ENCODE measurements at regions not wholly inside any gene's neighbourhood (a gene's known extent, or its start where the extent isn't known, plus 50 kb on each side); places are given as distances from the start of the nearest gene placed in this dataset.

DNA sequence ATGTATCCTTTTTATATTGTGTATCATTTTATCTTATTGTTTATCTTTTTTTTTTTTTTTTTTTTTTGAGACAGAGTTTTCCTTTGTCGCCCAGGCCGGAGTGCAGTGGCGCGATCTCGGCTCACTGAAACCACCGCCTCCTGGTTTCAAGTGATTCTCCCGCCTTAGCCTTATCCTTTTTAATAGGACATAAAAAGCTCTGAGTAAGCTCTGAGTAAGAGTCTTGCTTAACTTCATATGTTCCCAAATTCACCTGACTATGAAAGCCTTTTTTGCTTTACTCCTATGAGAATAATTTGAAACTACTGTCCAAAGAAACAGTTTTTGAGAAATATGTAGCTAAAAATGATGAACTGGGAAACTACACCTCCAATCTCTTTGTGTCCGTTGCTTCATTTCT, 525.5 kb downstream of the IRS1 start:
- H3K4me2 ChIP-seq = no peak overlapping the region
- no peak overlapping the region for H3K27ac ChIP-seq
- DNase-seq (ENCODE audit: low read depth in 1 of 2, low spot score in 1 of 2) = no peak
- H3K4me3 ChIP-seq = no peak overlapping the region
- TF ChIP-seq KDM5A (IDR thresholded peaks at IDR 0.05) = no peak
- TF ChIP-seq, protein P1, sequence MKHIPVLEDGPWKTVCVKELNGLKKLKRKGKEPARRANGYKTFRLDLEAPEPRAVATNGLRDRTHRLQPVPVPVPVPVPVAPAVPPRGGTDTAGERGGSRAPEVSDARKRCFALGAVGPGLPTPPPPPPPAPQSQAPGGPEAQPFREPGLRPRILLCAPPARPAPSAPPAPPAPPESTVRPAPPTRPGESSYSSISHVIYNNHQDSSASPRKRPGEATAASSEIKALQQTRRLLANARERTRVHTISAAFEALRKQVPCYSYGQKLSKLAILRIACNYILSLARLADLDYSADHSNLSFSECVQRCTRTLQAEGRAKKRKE (CRISPR knock-in tag; IDR thresholded peaks at IDR 0.05; ENCODE audit: low read depth) = no peak
- TF ChIP-seq, protein P2, sequence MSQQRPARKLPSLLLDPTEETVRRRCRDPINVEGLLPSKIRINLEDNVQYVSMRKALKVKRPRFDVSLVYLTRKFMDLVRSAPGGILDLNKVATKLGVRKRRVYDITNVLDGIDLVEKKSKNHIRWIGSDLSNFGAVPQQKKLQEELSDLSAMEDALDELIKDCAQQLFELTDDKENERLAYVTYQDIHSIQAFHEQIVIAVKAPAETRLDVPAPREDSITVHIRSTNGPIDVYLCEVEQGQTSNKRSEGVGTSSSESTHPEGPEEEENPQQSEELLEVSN (IDR thresholded peaks at IDR 0.05; ENCODE audit: borderline replicate concordance, low read depth) = no peak
- TF ChIP-seq, protein P3, sequence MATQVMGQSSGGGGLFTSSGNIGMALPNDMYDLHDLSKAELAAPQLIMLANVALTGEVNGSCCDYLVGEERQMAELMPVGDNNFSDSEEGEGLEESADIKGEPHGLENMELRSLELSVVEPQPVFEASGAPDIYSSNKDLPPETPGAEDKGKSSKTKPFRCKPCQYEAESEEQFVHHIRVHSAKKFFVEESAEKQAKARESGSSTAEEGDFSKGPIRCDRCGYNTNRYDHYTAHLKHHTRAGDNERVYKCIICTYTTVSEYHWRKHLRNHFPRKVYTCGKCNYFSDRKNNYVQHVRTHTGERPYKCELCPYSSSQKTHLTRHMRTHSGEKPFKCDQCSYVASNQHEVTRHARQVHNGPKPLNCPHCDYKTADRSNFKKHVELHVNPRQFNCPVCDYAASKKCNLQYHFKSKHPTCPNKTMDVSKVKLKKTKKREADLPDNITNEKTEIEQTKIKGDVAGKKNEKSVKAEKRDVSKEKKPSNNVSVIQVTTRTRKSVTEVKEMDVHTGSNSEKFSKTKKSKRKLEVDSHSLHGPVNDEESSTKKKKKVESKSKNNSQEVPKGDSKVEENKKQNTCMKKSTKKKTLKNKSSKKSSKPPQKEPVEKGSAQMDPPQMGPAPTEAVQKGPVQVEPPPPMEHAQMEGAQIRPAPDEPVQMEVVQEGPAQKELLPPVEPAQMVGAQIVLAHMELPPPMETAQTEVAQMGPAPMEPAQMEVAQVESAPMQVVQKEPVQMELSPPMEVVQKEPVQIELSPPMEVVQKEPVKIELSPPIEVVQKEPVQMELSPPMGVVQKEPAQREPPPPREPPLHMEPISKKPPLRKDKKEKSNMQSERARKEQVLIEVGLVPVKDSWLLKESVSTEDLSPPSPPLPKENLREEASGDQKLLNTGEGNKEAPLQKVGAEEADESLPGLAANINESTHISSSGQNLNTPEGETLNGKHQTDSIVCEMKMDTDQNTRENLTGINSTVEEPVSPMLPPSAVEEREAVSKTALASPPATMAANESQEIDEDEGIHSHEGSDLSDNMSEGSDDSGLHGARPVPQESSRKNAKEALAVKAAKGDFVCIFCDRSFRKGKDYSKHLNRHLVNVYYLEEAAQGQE (IDR thresholded peaks at IDR 0.05) = no peak
- no peak for TF ChIP-seq POLR2AphosphoS2 (conservative IDR thresholded peaks at IDR 0.05; ENCODE audit: low read length)
- TF ChIP-seq SMC3 (IDR thresholded peaks at IDR 0.05) = no peak
- no peak for TF ChIP-seq POLR2A (IDR thresholded peaks at IDR 0.05; ENCODE audit: low read length)
- TF ChIP-seq, protein P4, sequence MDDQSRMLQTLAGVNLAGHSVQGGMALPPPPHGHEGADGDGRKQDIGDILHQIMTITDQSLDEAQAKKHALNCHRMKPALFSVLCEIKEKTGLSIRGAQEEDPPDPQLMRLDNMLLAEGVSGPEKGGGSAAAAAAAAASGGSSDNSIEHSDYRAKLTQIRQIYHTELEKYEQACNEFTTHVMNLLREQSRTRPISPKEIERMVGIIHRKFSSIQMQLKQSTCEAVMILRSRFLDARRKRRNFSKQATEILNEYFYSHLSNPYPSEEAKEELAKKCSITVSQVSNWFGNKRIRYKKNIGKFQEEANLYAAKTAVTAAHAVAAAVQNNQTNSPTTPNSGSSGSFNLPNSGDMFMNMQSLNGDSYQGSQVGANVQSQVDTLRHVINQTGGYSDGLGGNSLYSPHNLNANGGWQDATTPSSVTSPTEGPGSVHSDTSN (IDR thresholded peaks at IDR 0.05) = no peak
- no peak for TF ChIP-seq HEYL (CRISPR knock-in tag; IDR thresholded peaks at IDR 0.05)
- TF ChIP-seq, protein P5, sequence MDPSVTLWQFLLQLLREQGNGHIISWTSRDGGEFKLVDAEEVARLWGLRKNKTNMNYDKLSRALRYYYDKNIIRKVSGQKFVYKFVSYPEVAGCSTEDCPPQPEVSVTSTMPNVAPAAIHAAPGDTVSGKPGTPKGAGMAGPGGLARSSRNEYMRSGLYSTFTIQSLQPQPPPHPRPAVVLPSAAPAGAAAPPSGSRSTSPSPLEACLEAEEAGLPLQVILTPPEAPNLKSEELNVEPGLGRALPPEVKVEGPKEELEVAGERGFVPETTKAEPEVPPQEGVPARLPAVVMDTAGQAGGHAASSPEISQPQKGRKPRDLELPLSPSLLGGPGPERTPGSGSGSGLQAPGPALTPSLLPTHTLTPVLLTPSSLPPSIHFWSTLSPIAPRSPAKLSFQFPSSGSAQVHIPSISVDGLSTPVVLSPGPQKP (IDR thresholded peaks at IDR 0.05; ENCODE audit: low read depth, low read length) = no peak
- TF ChIP-seq, protein P6, sequence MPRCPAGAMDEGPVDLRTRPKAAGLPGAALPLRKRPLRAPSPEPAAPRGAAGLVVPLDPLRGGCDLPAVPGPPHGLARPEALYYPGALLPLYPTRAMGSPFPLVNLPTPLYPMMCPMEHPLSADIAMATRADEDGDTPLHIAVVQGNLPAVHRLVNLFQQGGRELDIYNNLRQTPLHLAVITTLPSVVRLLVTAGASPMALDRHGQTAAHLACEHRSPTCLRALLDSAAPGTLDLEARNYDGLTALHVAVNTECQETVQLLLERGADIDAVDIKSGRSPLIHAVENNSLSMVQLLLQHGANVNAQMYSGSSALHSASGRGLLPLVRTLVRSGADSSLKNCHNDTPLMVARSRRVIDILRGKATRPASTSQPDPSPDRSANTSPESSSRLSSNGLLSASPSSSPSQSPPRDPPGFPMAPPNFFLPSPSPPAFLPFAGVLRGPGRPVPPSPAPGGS (IDR thresholded peaks at IDR 0.05) = no peak
- TF ChIP-seq CBX8 (IDR thresholded peaks at IDR 0.05) = no peak
- TF ChIP-seq ZNF302 (CRISPR knock-in tag; IDR thresholded peaks at IDR 0.05) = no peak
- TF ChIP-seq JUN (IDR thresholded peaks at IDR 0.05) = no peak
- no peaks in the 10 kb centered on the region for H3K9me3 ChIP-seq
- no peak for FAIRE-seq
- POLR2A ChIA-PET = no interaction called here
- 78% methylated on average over 8 of the region's 8 CpGs for WGBS (ENCODE audit: missing lambda C conversion rate)
- H3K4me1 ChIP-seq = no peaks in the 10 kb centered on the region
- no peak for ATAC-seq
- CTCF ChIA-PET = interaction anchor here (1.5 to 1.7 kb wide), 3 partner anchors 9 to 14 kb away, joined by 3 to 5 read pairs (median 4); no protein-coding TSS in a partner anchor

DNA sequence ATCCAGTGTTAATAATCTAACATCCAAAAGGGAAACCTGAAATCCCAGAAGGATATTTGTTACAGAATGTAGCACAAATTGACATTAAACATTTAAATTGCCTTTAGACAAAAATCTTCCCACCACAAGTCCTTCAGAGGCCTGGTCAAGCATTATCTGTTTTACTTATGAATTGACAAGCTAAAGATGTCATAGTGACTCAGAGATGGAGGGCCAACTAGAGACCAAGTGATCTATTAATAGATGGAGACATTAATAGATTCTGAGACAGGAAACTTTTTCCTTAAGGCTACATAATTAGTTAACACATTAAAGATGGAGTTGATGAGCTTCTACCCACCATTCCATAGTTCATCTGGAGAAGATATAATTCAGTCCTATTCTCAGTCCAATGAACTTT, 526.2 kb downstream of the IRS1 start:
- no peak for FAIRE-seq
- Histone ChIP-seq H3K4me2 (no peak overlapping the region), H3K4me3 (no peak overlapping the region), H3K4me1 (no peaks in the 10 kb centered on the region), H3K9me3 (no peaks in the 10 kb centered on the region), H3K27ac (no peak overlapping the region)
- CTCF ChIA-PET = interaction anchor here (1.6 to 1.7 kb wide), 2 partner anchors 9 to 13 kb away, joined by 5 read pairs; no protein-coding TSS in a partner anchor
- ATAC-seq = no peak
- POLR2A ChIA-PET = no interaction called here
- TF ChIP-seq, protein P2 (IDR thresholded peaks at IDR 0.05; ENCODE audit: borderline replicate concordance, low read depth) = no peak
- TF ChIP-seq CBX2 (IDR thresholded peaks at IDR 0.05; ENCODE audit: borderline replicate concordance, low read depth) (no peak), CHD2 (IDR thresholded peaks at IDR 0.05; ENCODE audit: low read length, partially characterized antibody) (no peak), FOSB (CRISPR knock-in tag; IDR thresholded peaks at IDR 0.05) (no peak), MYC (IDR thresholded peaks at IDR 0.05; ENCODE audit: borderline replicate concordance, low read length) (no peak), POLR2AphosphoS2 (conservative IDR thresholded peaks at IDR 0.05; ENCODE audit: low read length) (no peak), GATA3 (IDR thresholded peaks at IDR 0.05; ENCODE audit: borderline replicate concordance) (no peak), TP53 (CRISPR knock-in tag; IDR thresholded peaks at IDR 0.05) (no peak), MAZ (IDR thresholded peaks at IDR 0.05; ENCODE audit: borderline replicate concordance, low read depth, low read length) (no peak), EHMT2 (IDR thresholded peaks at IDR 0.05; ENCODE audit: low read depth) (no peak), ZSCAN20 (CRISPR knock-in tag; IDR thresholded peaks at IDR 0.05) (no peak)
- TF ChIP-seq, protein P6 (IDR thresholded peaks at IDR 0.05) = no peak
- DNase-seq (ENCODE audit: low read depth in 1 of 2, low spot score in 1 of 2) = no peak

Measured in A549 (cell line).